Transverse colon (tissue), 4 donors: ENCODE measurements at regions not wholly inside any gene's neighbourhood (a gene's known extent, or its start where the extent isn't known, plus 50 kb on each side); places are given as distances from the start of the nearest gene placed in this dataset.

Experiments
- DNase-seq: peaks from one replicate; pipeline ENCODE4 v3.0.0-alpha.2; 2019
- H3K27ac ChIP-seq, 4 donors: fragments of 200-600 bp; sonication (generic); 2 replicates each; pipeline ENCODE4 v1.5.1; 2016 to 2018; ENCODE audit warnings: inconsistent platforms in 4 of 4
- H3K27me3 ChIP-seq: fragments of 200-600 bp; sonication (generic); 2 replicates; pipeline ENCODE4 v1.5.1; 2017; ENCODE audit warnings: inconsistent platforms
- H3K36me3 ChIP-seq, 4 donors: fragments of 200-600 bp; sonication (generic); 2 replicates each; pipeline ENCODE4 v1.5.1; 2017 to 2019; ENCODE audit warnings: inconsistent platforms in 4 of 4
- H3K4me1 ChIP-seq, 4 donors: fragments of 200-600 bp; sonication (generic); 2 replicates each; pipeline ENCODE4 v1.5.1; 2017 to 2020; ENCODE audit warnings: inconsistent platforms in 4 of 4
- H3K4me3 ChIP-seq, 4 donors: fragments of 200-600 bp; sonication (generic); 1 replicate in 1 of 4; 2 replicates in 3 of 4; pipeline versions ENCODE4 v1.5.1 to v1.6.1; 2017 to 2019; ENCODE audit warnings: inconsistent platforms in 4 of 4
- H3K9me3 ChIP-seq, 2 donors: fragments of 200-600 bp; sonication (generic); 2 replicates each; pipeline ENCODE4 v1.5.1; 2017 to 2019; ENCODE audit warnings: inconsistent platforms in 2 of 2
- CTCF ChIP-seq, 5 experiments: fragments of 200-600 bp in 3 of 5; fragments of 450-650 bp in 2 of 5; sonication (generic) in 3 of 5; IDR thresholded peaks; 1 replicate in 2 of 5; 2 replicates in 3 of 5; pipeline ENCODE4 v1.5.1; 2016 to 2017; ENCODE audit warnings: antibody characterized with exemption in 5 of 5, inconsistent platforms in 3 of 5, mild to moderate bottlenecking in 2 of 5, moderate library complexity in 1 of 5
- EP300 ChIP-seq: sonication (generic); formaldehyde crosslinking; IDR thresholded peaks from one replicate; pipeline ENCODE4 v1.6.1; 2017; ENCODE audit warnings: antibody characterized with exemption, low read depth
- POLR2A ChIP-seq: fragments of 450-650 bp; IDR thresholded peaks from one replicate; pipeline ENCODE4 v1.6.1; 2016; ENCODE audit warnings: antibody characterized with exemption, mild to moderate bottlenecking, moderate library complexity
- POLR2AphosphoS5 ChIP-seq, 3 donors: sonication (generic); formaldehyde crosslinking; IDR thresholded peaks; one replicate each; pipeline ENCODE4 v1.6.1; 2016; ENCODE audit warnings: antibody characterized with exemption in 3 of 3
- WGBS, 2 donors: methylation state at CpG; one replicate each; pipeline ENCODE4 v1.1.5; 2018; ENCODE audit warnings: low coverage in 1 of 2; 5-methylcytosine and 5-hydroxymethylcytosine counted together
- in situ Hi-C, 4 donors: fragments of 200-750 bp; cut with MboI; loops; one replicate each; pipeline versions ENCODE4 v1.15.0 to v1.15.1; 2017; ENCODE audit warnings: low sequenced_read_pairs in 3 of 4, low pct_ligation_motif_present in 1 of 4, low pct_unique_long_range_greater_than_20kb in 1 of 4
- intact Hi-C: fragments of 100-400 bp; cut with DNase I; formaldehyde crosslinking; loops from one replicate; pipeline ENCODE4 v1.15.1; 2023; ENCODE audit warnings: low total_unique reads

DNA sequence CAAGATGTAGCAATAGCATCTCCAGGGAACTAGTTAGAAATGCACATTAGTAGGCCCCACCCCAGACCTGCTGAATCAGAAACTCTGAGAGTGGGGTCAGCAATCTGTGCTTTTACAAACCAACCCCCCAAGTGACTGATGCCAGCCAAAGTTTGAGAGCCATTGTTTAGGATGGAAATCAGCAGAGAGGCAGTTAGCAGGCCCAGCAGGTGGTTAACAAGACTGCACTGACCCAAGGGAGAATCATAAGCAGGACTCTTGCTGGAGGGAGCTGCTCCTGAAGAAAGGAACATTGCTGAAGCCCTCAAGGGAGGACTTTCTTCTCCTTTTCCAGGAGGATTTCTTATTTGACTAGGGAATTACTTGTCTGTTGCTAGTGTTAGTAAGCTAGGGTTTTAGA is 74.2 kb upstream of the SLC12A2 start:
- intact Hi-C loops, result no loop called here
- H3K27me3 ChIP-seq, result no peaks in the 10 kb centered on the region
- H3K4me1 ChIP-seq, result no peaks in the 10 kb centered on the region
- DNase-seq, result no peak
- in situ Hi-C loops, result no loop called here
- no peaks in the 10 kb centered on the region for H3K9me3 ChIP-seq
- no peaks in the 10 kb centered on the region for H3K36me3 ChIP-seq
- no peak overlapping the region for H3K27ac ChIP-seq
- TF ChIP-seq POLR2AphosphoS5 (IDR thresholded peaks at IDR 0.05) (no peak), CTCF (IDR thresholded peaks at IDR 0.05) (no peak), EP300 (no peak), POLR2A (no peak)
- no peak overlapping the region for H3K4me3 ChIP-seq

- Histone ChIP-seq H3K36me3 (no peaks in the 10 kb centered on the region), H3K27me3 (no peaks in the 10 kb centered on the region), H3K27ac (no peak overlapping the region), H3K4me3 (no peak overlapping the region), H3K4me1 (no peaks in the 10 kb centered on the region), H3K9me3 (no peaks in the 10 kb centered on the region)
- TF ChIP-seq CTCF (IDR thresholded peaks at IDR 0.05), result no peak
- TF ChIP-seq POLR2A, result no peak
- TF ChIP-seq EP300, result no peak
- no peak for TF ChIP-seq POLR2AphosphoS5 (IDR thresholded peaks at IDR 0.05)
- intact Hi-C loops, result no loop called here
- in situ Hi-C loops, result no loop called here
- no peak for DNase-seq
Measured at GRCh38 chr5:128011339-128011738, 72.2 kb upstream of the SLC12A2 start.

- Histone ChIP-seq H3K27me3 (no peaks in the 10 kb centered on the region), H3K4me3 (no peak overlapping the region), H3K4me1 (no peaks in the 10 kb centered on the region), H3K9me3 (no peaks in the 10 kb centered on the region), H3K36me3 (no peaks in the 10 kb centered on the region), H3K27ac (no peak overlapping the region)
- TF ChIP-seq POLR2A (no peak), POLR2AphosphoS5 (IDR thresholded peaks at IDR 0.05) (no peak), EP300 (no peak), CTCF (IDR thresholded peaks at IDR 0.05) (no peak)
- DNase-seq, result no peak
- intact Hi-C loops, result no loop called here
- in situ Hi-C loops, result no loop called here
- WGBS, 2 donors, result 43 to 54% methylated on average over 2 of the region's 2 CpGs
Measured at GRCh38 chr5:128014578-128014977, 69.0 kb upstream of the SLC12A2 start.

GRCh38 chr5:128015478-128015877 is 68.1 kb upstream of the SLC12A2 start:
- TF ChIP-seq EP300 (no peak), POLR2A (no peak), POLR2AphosphoS5 (IDR thresholded peaks at IDR 0.05) (no peak), CTCF (IDR thresholded peaks at IDR 0.05) (no peak)
- in situ Hi-C loops, result no loop called here
- no peak overlapping the region for H3K27ac ChIP-seq
- WGBS, 2 donors, result 70 to 84% methylated on average over 1 of the region's 1 CpG
- DNase-seq, result no peak
- no peak overlapping the region for H3K4me3 ChIP-seq
- intact Hi-C loops, result no loop called here
- H3K4me1 ChIP-seq, result no peaks in the 10 kb centered on the region
- H3K27me3 ChIP-seq, result no peaks in the 10 kb centered on the region
- H3K36me3 ChIP-seq, result no peaks in the 10 kb centered on the region
- H3K9me3 ChIP-seq, result no peaks in the 10 kb centered on the region
